H1 (cell line): ENCODE measurements at regions not wholly inside any gene's neighbourhood (a gene's known extent, or its start where the extent isn't known, plus 50 kb on each side); places are given as distances from the start of the nearest gene placed in this dataset.
A peak's percentile ranks its signal among the peaks of the same experiment; 100 is the strongest.

Experiments used
- CHD1 ChIP-seq: IDR thresholded peaks from 2 replicates; pipeline ENCODE4 v1.6.1; 2012; ENCODE audit warnings: low read depth, low read length, improper control_type of control experiment
- CHD7 ChIP-seq: fragments of 300-600 bp; sonication (generic); IDR thresholded peaks from 2 replicates; pipeline ENCODE4 v1.7.1; 2012; ENCODE audit warnings: low read length, moderate library complexity, mild to moderate bottlenecking, inconsistent platforms; ENCODE audit not compliant: insufficient replicate concordance
- EGR1 ChIP-seq: IDR thresholded peaks from 2 replicates; pipeline ENCODE4 v1.6.1; 2011; ENCODE audit warnings: low read depth, low read length, borderline replicate concordance
- HDAC6 ChIP-seq: IDR thresholded peaks from one replicate; pipeline ENCODE4 v1.7.1; 2012; ENCODE audit warnings: low read depth, mild to moderate bottlenecking, inconsistent platforms, low read length, moderate library complexity
- PHF8 ChIP-seq: fragments of 200-600 bp; sonication (generic); conservative IDR thresholded peaks from 2 replicates; pipeline ENCODE4 v1.7.1; 2012; ENCODE audit warnings: low read depth, mild to moderate bottlenecking, inconsistent platforms, low read length, moderate library complexity
- SP2 ChIP-seq: IDR thresholded peaks from 2 replicates; pipeline ENCODE4 v1.6.1; 2012; ENCODE audit warnings: mild to moderate bottlenecking, low read length, inconsistent platforms
- USF2 ChIP-seq: IDR thresholded peaks from 2 replicates; pipeline ENCODE4 v1.6.1; 2011; ENCODE audit warnings: low read length, improper control_type of control experiment

GRCh38 chr7:25951414-25952260 lies 200.4 kb upstream of the NFE2L3 start (continued):
- TF ChIP-seq CHD7: no peak
- TF ChIP-seq SP2: no peak
- no peak for TF ChIP-seq CHD1
- TF ChIP-seq PHF8: peak; percentile 63
- TF ChIP-seq USF2: peak; percentile 58; the same call in 1 of the 2 replicates
- TF ChIP-seq EGR1: no peak
- no peak for TF ChIP-seq HDAC6
